ENCODE measurements at regions not wholly inside any gene's neighbourhood (a gene's known extent, or its start where the extent isn't known, plus 50 kb on each side); places are given as distances from the start of the nearest gene placed in this dataset.

- ChIA-PET POLR2A (no interaction called here), SMC1A (ENCODE audit: uncharacterized antibody, unreplicated experiment) (no interaction called here), CTCF (no interaction called here), RAD21 (ENCODE audit: unreplicated experiment) (no interaction called here)
- Histone ChIP-seq H3K9ac (ENCODE audit: control insufficient read depth, insufficient read depth, low read length) (no peak overlapping the region), H3K27me3 (replicated peaks in 1 of 2; ENCODE audit: control insufficient read depth in 2 of 2, insufficient read depth in 2 of 2, low read length in 1 of 2) (no peaks in the 10 kb centered on the region), H3K4me2 (ENCODE audit: control insufficient read depth, insufficient read depth) (no peak overlapping the region), H3K4me3 (no peak overlapping the region), H4K20me1 (ENCODE audit: control insufficient read depth, insufficient read depth) (no peaks in the 10 kb centered on the region), H3K9me3 (replicated peaks; ENCODE audit: control insufficient read depth, insufficient read depth, low read length) (no peaks in the 10 kb centered on the region), H2AFZ (ENCODE audit: control insufficient read depth, low read depth, low read length) (no peak overlapping the region), H3K79me2 (ENCODE audit: control insufficient read depth, insufficient read depth, low read length) (no peaks in the 10 kb centered on the region), H3K27ac (ENCODE audit: control insufficient read depth, insufficient read depth) (no peak overlapping the region), H3K4me1 (ENCODE audit: control insufficient read depth, insufficient read depth, low read length) (no peaks in the 10 kb centered on the region), H3K36me3 (ENCODE audit: control insufficient read depth in 2 of 2, insufficient read depth in 2 of 2, low read length in 1 of 2) (no peaks in the 10 kb centered on the region)
- FAIRE-seq (no peak), ATAC-seq (no peak), DNase-seq (ENCODE audit: low read depth, low spot score) (no peak)
- no TSS peak for BruUV-seq (replicated peaks)
- WGBS (ENCODE audit: insufficient coverage, insufficient replicate concordance, low lambda C conversion rate, missing lambda C conversion rate) = 6% methylated on average over 1 of the region's 1 CpG
- no peak for TF ChIP-seq PRDM15 (CRISPR knock-in tag; IDR thresholded peaks at IDR 0.05)
- TF ChIP-seq MEF2B (IDR thresholded peaks at IDR 0.05; ENCODE audit: partially characterized antibody, poor library complexity, severe bottlenecking) = no peak
- no peak for TF ChIP-seq IKZF1 (conservative IDR thresholded peaks at IDR 0.05)
- TF ChIP-seq ZNF217 (IDR thresholded peaks at IDR 0.05) = no peak
- TF ChIP-seq ATF7 (IDR thresholded peaks at IDR 0.05; ENCODE audit: low read depth) = no peak
- no peak for TF ChIP-seq SIX5 (IDR thresholded peaks at IDR 0.05; ENCODE audit: low read depth, low read length, severe bottlenecking)
- no peak for TF ChIP-seq ZBTB4 (CRISPR knock-in tag; IDR thresholded peaks at IDR 0.05)
- no peak for TF ChIP-seq TARDBP (IDR thresholded peaks at IDR 0.05; ENCODE audit: borderline replicate concordance)
- no peak for TF ChIP-seq ZSCAN29 (IDR thresholded peaks at IDR 0.05)
- TF ChIP-seq SP1 (IDR thresholded peaks at IDR 0.05; ENCODE audit: low read depth, low read length) = no peak
- no peak for TF ChIP-seq SREBF1 (IDR thresholded peaks at IDR 0.05; ENCODE audit: low read length)
- no peak for TF ChIP-seq ZBTB11 (CRISPR knock-in tag; IDR thresholded peaks at IDR 0.05)
- TF ChIP-seq ZNF24 (IDR thresholded peaks at IDR 0.05) = no peak
- no peak for TF ChIP-seq DPF2 (IDR thresholded peaks at IDR 0.05)
- no peak for TF ChIP-seq TCF12 (IDR thresholded peaks at IDR 0.05; ENCODE audit: low read depth, low read length)
- no peak for TF ChIP-seq ZNF384 (IDR thresholded peaks at IDR 0.05; ENCODE audit: borderline replicate concordance, low read depth, low read length)
- no peak for TF ChIP-seq ZNF622 (IDR thresholded peaks at IDR 0.05)
- TF ChIP-seq CBFB (IDR thresholded peaks at IDR 0.05; ENCODE audit: low read depth) = no peak
- in situ Hi-C loops (cut with MboI) (no loop called here), intact Hi-C loops (cut with micrococcal nuclease; ENCODE audit: unreplicated experiment) (no loop called here)
Observed at GRCh38 chr12:22904485-22904884, 279.5 kb downstream of the ETNK1 start.
